HG03439 (cell line): ENCODE measurements at regions not wholly inside any gene's neighbourhood (a gene's known extent, or its start where the extent isn't known, plus 50 kb on each side); places are given as distances from the start of the nearest gene placed in this dataset.

Experiments used
- ATAC-seq: cut with Tn5 transposase; IDR thresholded peaks from one replicate; pipeline ENCODE4 v1.9.1; 2021; ENCODE audit warnings: mild to moderate bottlenecking, moderate library complexity; ENCODE audit not compliant: unreplicated experiment

DNA sequence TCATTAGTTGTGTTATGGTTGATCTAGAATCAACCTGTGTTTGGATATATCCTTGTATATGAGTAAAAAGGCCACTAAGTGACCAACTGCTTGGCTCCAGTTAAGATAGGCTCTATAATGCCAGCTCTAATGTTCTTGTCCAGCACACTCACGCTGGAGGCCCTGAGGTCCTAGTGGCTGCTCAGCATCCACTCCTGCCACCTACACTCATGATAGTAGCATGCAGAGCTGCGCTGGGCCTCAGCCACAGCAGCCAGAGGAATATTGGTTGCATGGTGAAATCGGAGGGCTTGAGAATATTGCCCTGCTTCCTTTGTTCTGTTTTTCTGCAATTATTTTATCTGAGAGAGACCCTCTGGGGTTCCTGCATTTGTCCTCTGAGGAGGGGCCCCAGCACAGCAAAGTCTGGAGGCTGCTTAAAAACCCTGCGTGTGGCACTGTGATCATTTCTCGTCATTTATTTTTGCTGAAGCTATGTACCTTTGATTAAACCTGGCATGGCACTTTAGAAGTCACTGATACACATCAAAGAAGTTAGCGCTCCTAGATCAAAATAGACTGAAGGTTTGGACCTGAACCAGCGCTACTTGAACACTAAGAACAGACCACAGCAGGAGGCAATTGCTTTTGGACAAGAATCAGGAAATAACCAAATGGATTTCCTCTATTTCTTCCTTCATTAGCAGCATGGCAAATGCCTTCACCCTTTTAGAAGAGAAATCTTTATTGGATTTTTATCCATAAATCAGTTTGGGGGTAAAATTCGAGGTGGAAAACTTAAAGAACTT, 398.4 kb upstream of the ID4 start:
- ATAC-seq: no peak

DNA sequence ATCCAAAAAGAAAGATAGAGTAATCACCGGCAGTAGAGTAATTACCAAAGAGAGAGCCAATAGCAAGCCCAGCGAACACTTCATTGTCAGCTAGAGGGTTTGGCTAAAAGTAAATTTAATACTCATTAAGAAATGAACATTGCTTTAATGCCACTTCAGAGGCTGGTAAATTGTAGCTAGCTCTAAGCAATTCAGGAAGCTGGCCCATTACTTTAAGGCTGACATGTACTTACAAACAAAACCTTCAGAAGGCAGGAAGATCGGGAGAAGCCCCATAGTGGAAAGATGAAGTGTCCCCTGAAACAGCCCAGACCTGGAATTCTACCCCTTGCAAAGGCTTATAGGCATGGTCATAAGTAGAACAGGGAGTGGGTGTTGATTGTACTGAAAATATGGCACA, 396.6 kb upstream of the ID4 start:
- ATAC-seq: no peak

DNA sequence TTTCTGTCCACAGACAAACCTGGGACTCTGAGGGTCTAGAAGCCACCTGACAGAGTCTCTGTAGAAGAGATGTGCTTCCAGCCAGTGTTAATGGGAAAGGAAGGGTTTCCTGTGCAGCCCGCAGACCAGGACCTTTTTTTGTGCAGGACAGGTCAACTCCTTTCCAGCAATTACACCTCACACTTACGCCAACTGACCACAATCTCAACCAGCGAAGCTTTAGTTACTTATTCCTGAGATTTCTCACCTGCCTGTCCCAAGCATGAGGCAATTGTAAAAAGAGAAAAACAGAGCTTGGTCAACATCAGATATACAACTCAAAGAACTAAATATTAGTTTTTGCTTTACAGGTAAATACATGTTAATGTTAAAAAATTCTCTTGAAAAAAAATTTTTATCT, 393.8 kb upstream of the ID4 start:
- ATAC-seq: no peak

DNA sequence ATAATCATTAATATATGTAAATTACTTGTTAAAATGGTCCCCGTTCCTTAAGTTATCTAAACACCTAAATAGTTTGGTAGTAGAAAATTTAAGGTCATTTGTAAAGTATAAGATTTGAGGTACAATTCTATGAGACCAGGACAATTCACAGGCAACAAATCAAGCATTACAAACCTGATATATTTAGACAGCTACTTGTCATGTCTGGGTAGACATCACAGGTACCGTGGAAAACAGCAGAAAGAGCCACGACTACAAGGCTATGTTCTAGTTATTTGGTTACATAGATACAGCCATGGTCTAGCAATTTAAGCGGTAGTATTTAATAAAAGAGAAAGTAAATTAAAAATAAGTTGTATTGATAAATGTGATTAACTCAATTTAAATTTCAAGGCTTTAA, 393.1 kb upstream of the ID4 start:
- ATAC-seq: no peak

DNA sequence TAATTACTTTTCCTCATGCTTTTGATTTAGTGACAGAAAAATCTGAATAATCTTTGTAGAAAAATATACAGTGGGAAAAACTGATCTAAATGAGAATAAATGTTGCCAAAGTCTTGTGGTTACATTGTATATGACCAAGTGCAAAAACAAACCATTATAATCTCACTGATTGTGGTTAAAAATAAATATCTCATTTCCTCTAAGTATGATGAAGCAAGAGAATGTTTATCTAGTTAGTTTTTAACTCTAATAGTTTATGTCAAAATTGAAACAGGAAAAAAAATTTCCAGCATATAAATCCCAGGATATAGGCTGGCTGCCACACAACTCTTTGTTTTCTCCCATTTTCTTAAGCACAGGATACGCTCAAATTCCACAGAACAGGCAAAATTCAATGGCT, 392.7 kb upstream of the ID4 start:
- ATAC-seq: no peak

DNA sequence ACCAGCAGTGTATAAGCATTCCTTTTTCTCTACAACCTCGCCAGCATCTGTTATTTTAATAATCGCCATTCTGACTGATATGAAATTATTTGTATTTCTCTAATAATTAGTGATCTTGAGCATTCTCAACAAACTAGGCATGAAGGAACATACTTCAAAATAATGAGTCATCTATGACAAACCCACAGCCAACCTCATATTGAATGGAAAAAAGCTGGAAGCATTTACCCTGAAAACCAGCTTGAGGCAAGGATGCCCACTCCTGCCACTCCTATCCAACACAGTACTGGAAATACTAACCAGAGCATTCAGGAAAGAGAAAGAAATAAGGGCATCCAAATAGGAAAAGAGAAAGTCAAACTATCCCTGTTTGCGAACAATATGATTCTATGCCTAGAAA, 390.6 kb upstream of the ID4 start:
- ATAC-seq: no peak

DNA sequence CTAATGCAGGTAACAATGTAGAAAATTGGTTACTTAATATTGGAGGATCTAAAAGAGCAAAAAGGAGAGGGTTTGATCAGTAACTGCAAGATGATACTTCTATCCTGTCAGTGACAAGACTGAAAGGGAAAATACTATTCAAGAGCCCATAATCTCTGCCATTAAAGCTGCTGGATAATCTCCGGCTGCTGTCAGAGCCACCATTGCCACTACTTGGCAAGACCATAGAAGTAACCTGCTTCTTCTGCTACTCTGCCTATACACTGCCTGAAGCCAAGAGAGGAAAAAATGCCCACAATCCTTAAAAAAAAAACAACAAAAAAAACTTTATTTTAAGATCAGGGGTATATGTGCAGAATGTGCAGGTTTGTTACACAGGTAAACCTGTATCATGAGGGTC, 386.5 kb upstream of the ID4 start:
- ATAC-seq: no peak

DNA sequence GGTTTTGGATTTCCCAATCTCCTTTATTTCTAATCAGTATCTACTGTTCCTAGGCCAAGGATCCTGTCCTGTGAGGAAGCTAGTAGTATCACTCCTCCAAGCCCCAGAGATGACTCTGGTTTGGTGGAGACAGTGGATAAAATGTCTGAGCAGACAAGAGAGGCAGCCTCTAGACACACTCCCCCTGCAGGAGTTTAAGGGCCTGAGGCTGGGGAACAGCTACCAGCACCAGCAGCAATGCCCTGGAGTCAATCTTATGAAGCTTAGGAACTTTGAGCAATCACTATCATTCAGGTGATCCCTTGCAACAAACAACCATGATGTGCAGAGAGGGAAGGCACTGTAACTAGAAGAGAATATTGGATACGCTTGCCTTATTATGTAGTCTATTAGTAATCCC, 384.7 kb upstream of the ID4 start:
- no peak for ATAC-seq

DNA sequence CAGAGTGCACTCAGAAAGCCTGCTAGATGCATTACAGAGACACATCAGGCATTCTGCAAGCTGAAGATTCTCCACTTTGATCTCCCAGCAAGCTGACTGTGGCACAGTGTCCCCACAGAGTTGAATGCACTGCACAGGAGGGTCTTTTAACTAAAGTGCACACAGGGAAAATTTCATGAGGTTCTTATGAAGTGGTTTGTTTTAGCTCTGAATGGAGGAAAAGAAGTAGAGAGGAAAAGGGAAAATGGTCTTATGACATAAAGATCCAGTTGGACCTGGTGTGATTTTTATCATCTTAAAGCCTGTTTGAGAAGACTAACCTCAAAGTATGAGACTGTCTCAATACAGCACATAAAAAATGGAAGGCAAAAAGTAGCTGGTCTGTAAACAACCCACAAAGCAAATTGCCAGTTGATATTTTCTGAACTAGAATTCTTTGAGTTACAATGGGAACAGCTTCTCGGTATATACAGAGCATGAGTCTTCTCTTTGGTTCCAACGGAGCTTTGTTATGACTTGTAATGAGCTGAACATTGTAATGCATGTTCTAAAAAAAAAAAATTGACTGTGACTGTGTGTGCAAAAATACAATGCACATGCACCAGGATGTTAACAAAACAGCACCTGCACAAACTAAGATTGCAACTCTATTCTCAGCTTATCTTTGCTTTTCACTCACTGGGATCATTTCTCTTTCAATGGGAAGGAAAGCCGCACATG, 383.0 kb upstream of the ID4 start:
- no peak for ATAC-seq

DNA sequence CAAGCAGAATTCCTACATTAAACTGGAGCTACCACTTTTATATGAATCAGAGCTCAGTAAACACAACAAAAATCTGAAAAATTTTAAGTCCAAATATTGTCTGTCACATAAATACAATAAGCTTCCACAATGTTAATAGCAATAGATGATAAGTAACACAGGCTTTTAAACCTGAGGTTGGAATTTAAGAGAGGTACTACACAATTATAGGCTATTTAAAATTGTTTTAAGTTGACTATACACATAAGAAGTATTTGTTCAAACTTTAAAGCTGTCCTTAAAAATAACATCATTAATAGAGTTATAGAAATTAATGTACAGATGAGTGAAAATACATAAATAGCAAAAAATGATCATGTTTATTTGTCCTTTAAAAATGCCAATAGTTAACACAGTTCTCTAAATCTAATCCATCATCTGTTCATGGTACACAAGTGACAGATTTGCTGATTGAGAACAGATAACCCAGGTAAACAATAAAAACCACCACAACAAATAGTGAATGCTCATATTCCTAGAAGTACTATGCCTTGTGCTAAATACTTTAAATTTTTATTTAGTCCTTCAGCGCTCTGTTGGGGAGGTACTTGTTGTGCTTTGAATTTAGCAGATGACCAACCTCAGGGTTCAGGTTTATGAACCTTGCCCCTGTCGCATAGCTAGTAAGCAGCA, 382.3 kb upstream of the ID4 start:
- no peak for ATAC-seq

DNA sequence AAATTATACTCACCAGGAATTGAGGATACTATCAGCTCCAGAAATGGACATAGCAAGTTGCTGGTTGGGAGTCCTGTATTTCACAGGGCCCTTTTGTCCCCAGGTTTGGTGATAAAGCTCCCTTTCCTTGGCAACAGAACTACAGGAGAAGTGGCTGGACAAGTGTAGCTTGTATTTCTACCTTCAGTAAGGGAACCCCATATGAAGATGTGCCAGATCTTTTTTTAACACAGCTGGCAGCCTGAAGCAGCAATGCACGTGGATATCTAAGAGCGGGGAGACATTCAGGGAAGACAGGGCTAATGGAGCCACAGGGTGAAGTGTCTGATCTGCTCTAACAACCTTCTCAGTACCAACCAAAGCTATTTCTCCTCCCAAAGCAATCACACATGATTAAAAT, 373.9 kb upstream of the ID4 start:
- ATAC-seq: no peak

DNA sequence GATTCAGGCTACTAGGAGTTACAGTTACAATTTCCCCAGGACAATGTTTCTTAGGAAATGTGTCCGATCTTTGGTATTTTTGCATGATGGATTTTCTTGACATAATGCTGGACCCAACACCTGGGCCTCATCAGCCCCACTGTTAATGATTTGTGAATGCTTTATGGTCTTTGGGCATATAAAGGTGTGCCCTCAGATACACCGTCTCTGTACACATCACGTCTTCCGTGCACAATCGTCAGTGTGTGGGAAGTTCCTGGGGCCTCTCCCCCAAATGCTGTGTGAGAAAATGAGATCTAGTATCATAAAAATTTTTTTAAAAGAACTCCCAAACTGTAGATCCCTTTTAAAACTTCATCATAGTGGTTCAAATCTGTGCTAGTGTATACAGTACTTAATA, 373.2 kb upstream of the ID4 start:
- no peak for ATAC-seq

DNA sequence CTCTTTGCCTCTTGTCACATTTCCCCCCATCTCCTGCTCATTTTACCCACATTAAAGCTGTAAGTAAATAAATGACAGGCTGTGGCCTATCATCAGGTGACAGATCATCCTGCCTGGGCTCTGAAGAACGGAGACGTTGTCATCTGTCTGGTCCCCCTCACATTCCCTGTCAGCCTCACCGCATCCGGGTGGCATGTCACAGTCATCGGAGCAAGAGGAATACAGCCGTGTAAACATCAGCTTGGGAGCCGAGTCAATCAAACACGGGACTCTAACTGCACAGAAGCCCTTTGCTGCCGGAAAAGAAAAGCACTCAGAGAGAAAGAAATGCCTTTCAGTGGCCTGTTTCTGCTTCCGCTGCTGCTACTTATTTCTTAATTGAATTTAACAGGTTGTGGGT, 371.9 kb upstream of the ID4 start:
- no peak for ATAC-seq

DNA sequence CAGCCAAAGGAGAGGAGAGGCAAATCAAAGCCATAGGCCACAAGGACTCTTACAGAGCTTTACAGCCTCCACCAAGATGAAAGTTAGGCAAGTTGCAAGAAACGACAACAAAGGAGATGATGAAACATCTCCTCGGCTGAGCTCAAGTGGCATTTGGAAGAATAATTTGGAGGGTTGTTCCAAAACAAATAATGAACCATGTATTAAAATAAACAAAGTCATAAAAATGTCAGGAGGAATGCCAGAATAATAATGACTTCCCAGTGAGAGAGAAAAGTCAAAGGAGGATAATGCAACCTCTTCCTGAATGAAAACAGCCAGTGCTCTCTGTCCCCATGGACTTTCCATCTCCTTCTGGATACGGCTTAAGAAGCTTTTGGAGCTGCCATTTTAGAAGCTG, 371.4 kb upstream of the ID4 start:
- no peak for ATAC-seq

DNA sequence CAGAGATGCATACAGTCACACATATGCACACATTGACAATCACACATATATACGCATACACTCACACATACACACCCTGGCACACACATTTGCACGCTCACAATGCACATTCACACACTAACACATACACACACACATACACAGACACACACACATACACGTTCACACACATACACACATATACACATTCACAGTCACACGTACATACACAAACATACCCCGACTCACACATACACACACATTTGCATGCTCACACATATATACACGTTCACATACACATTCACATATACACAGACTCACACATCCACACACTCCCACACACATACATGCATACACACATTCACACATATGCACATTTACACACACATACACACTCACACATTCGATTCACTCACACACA, 366.8 kb upstream of the ID4 start:
- no peak for ATAC-seq

DNA sequence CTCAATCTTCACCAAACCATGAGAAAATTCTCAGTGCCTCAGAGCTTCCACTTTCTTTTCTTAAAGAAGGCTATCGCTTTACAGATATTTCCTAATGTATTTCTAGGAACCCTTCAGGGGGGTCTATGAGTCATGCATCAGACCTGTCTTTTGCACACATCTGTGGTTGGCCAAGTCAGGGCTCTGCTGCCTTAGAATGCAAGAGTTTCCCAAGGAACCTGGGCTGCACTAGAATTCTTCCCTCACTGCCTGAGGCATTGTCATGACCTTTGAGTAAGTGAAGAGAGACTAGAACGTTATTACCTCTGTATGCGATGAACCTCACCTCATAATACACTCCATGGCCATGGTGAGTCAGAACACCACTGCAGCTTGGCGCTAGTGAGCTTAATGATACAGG, 365.0 kb upstream of the ID4 start:
- ATAC-seq: no peak

DNA sequence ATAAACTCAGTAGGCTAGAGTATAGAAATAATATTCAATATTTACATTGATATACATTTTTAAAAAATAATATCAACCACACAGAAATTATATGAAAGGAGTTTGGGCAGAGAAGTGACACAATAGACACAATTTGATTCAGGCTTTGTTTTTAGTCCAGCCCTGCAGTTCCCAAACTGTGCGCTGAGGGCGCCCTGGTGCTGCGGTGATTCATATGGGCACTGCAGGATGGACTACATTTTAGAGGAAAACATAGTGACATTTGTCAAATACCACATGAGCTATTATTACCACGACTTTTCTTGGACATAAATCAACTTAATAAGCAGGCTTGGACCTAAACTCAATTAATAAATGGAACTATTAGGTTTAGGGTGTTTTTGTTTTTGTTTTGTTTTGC, 364.3 kb upstream of the ID4 start:
- no peak for ATAC-seq

DNA sequence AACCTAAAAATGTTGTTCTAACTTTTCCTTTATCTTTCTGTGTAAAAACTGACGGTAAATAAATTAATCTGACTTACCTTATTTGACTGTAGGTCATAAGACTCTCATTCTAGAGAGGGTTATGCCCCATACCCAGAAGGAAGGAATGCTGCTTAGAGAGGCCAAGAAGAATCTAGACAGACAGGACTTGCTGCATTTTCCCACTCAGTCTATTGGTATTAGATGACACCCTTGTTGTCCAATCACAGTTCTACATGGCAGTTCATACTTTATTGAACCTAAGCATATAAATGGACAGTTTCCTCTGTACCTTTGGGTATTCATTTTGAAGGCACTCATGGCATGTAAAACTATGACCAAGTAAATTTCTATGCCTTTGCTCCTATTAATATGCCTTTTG, 359.6 kb upstream of the ID4 start:
- ATAC-seq: no peak

DNA sequence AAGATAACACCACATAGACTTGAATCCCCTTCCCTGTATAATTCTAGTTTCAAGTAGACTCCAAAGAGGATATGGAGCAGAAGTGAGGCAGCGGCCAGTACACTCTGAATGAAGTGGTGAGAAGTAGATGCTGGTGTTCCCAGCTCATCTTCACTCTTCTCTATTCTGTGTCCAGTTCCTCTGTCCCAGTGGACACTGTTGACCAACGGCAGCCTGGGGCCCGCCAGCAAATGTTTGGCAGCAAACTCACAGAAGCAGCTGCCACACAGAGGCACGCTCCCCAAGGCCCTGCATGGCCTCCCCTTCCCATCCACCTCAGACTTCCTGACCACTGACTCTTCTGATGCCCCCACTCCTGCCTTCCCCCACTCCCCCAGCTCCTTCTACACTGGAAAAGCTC, 358.9 kb upstream of the ID4 start:
- ATAC-seq: no peak

DNA sequence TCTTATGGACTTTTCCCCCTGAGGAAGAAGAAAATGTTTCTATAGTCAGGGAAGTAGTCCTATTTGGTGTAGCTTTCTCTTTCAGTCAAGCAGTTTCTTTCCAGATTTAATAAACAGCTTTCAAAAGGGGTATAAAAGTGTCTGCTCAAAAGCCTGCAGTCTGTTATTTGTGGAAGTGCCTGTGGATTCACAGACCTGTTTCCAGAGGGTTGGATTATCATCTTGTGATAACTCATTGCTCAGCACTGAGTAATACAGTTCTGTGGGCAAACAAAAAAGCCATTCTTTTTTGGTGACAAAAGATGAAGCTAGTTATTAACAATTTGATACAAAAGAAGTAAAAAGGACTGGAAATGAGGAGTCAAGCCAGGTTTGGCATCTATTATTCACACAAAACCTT, 358.2 kb upstream of the ID4 start:
- ATAC-seq: no peak

DNA sequence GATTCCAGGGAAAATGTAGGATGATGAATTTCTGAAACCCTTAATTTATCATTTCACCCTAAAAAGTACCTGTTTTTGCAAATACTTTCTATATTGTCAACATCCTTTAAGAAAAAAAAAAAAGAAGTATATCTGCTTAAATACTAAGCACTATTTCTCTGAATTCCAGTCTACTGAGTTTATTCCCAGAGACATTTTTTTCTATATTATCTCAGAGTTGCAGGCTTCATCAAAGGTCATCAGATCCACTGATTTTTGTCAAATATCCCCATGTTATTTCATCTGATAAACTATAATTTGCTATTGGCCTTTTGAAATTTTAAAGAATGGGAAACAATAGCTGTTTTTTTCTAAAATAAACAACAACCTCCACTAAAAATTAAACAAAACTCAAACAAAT, 357.6 kb upstream of the ID4 start:
- ATAC-seq: no peak
